ENCODE measurements at regions not wholly inside any gene's neighbourhood (a gene's known extent, or its start where the extent isn't known, plus 50 kb on each side); places are given as distances from the start of the nearest gene placed in this dataset.
A peak's percentile ranks its signal among the peaks of the same experiment; 100 is the strongest.

- peak; percentile 93 for DNase-seq
Measured at GRCh38 chr1:229070168-229070567, 200.7 kb upstream of the RAB4A start.

- DNase-seq: no peak
Measured at GRCh38 chr1:229073251-229073650, 197.7 kb upstream of the RAB4A start.

GRCh38 chr1:229075217-229075616, 195.7 kb upstream of the RAB4A start:
- DNase-seq: no peak

- DNase-seq: no peak
Measured at GRCh38 chr1:229075716-229076115, 195.2 kb upstream of the RAB4A start.

GRCh38 chr1:229076195-229076594, 194.7 kb upstream of the RAB4A start:
- no peak for DNase-seq

- no peak for DNase-seq
Measured at GRCh38 chr1:229079016-229079595, 191.8 kb upstream of the RAB4A start.

- DNase-seq: no peak
Measured at GRCh38 chr1:229080361-229080760, 190.6 kb upstream of the RAB4A start.

- no peak for DNase-seq
Measured at GRCh38 chr1:229085291-229085690, 185.6 kb upstream of the RAB4A start.

- no peak for DNase-seq
Measured at GRCh38 chr1:229086091-229086490, 184.8 kb upstream of the RAB4A start.

- no peak for DNase-seq
Measured at GRCh38 chr1:229086686-229087085, 184.2 kb upstream of the RAB4A start.

GRCh38 chr1:229087339-229087738, 183.6 kb upstream of the RAB4A start:
- DNase-seq: no peak

GRCh38 chr1:229087906-229088305, 183.0 kb upstream of the RAB4A start:
- DNase-seq: no peak

GRCh38 chr1:229088711-229089110, 182.2 kb upstream of the RAB4A start:
- DNase-seq: no peak

- DNase-seq: no peak
Measured at GRCh38 chr1:229089586-229090208, 181.2 kb upstream of the RAB4A start.

- no peak for DNase-seq
Measured at GRCh38 chr1:229091721-229092136, 179.2 kb upstream of the RAB4A start.

GRCh38 chr1:229092377-229093237, 178.3 kb upstream of the RAB4A start:
- no peak for DNase-seq

GRCh38 chr1:229093238-229093540, 177.7 kb upstream of the RAB4A start:
- DNase-seq: no peak

- DNase-seq: no peak
Measured at GRCh38 chr1:229093609-229094336, 177.1 kb upstream of the RAB4A start.

GRCh38 chr1:229094476-229095311, 176.2 kb upstream of the RAB4A start:
- DNase-seq: no peak

GRCh38 chr1:229095325-229095724, 175.6 kb upstream of the RAB4A start:
- DNase-seq: no peak

GRCh38 chr1:229097356-229097755, 173.6 kb upstream of the RAB4A start:
- no peak for DNase-seq

GRCh38 chr1:229098361-229098760, 172.6 kb upstream of the RAB4A start:
- no peak for DNase-seq

Data from NCI-H1436 treated with DMSO at 0.1 percent for 48 hours (cell line).